AG09319 (cell line): ENCODE measurements at regions not wholly inside any gene's neighbourhood (a gene's known extent, or its start where the extent isn't known, plus 50 kb on each side); places are given as distances from the start of the nearest gene placed in this dataset.

Experiments
- DNase-seq: peaks from one replicate; pipeline ENCODE4 v3.0.0-alpha.2; 2010; ENCODE audit warnings: low read depth; ENCODE audit errors: extremely low read depth
- TF ChIP-seq, protein P1 (sequence below): IDR thresholded peaks from 2 replicates; pipeline ENCODE4 v1.5.1; 2011; ENCODE audit warnings: low read depth, mild to moderate bottlenecking, inconsistent platforms, low read length, moderate library complexity

GRCh38 chr15:81502439-81502838, 128.4 kb upstream of the TMC3 start:
- TF ChIP-seq, protein P1, sequence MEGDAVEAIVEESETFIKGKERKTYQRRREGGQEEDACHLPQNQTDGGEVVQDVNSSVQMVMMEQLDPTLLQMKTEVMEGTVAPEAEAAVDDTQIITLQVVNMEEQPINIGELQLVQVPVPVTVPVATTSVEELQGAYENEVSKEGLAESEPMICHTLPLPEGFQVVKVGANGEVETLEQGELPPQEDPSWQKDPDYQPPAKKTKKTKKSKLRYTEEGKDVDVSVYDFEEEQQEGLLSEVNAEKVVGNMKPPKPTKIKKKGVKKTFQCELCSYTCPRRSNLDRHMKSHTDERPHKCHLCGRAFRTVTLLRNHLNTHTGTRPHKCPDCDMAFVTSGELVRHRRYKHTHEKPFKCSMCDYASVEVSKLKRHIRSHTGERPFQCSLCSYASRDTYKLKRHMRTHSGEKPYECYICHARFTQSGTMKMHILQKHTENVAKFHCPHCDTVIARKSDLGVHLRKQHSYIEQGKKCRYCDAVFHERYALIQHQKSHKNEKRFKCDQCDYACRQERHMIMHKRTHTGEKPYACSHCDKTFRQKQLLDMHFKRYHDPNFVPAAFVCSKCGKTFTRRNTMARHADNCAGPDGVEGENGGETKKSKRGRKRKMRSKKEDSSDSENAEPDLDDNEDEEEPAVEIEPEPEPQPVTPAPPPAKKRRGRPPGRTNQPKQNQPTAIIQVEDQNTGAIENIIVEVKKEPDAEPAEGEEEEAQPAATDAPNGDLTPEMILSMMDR = no peak
- no peak for DNase-seq

- TF ChIP-seq, protein P1 = no peak
- no peak for DNase-seq
Observed at GRCh38 chr15:81500081-81500480, 126.1 kb upstream of the TMC3 start.

DNA sequence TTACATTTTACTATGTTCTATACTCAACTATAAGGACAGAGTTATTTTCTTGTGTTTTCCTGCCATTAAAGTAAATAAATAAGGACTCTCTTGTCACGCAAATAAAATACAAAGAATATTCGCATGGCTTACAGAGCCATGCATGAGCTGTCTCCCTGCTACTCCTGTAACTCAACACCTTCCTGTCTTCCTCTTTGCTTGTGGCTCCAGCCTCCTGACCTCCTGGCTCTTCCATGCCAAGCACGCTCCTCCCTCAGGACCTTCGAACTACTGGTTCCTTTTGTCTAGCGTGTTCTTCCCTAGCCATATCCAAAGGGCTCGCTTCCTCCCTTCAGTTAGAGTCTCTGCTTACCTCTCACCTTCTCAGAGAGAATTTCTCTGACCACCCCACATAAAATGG, 124.3 kb upstream of the TMC3 start:
- TF ChIP-seq, protein P1 = no peak
- no peak for DNase-seq

DNA sequence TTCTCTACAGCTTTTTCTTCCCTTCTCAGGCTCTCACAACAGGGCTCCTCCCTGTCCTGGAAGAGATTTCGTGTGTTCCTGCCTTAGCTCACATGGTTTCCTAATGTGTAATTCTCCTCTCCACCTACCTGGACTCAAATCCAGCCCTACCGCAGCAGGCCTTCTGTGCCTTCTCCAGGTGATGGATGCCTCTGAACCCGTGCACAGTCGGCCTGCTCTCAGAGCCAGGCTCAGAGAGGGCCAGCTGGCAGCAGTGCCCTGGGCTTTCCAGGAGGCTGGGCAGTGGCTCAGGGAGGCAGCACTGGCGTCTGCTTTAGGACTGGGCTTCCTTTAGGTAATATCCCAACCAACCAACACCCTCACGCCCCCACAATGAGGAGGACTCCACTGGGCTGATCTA, 123.2 kb upstream of the TMC3 start:
- TF ChIP-seq, protein P1 = no peak
- DNase-seq = no peak

DNA sequence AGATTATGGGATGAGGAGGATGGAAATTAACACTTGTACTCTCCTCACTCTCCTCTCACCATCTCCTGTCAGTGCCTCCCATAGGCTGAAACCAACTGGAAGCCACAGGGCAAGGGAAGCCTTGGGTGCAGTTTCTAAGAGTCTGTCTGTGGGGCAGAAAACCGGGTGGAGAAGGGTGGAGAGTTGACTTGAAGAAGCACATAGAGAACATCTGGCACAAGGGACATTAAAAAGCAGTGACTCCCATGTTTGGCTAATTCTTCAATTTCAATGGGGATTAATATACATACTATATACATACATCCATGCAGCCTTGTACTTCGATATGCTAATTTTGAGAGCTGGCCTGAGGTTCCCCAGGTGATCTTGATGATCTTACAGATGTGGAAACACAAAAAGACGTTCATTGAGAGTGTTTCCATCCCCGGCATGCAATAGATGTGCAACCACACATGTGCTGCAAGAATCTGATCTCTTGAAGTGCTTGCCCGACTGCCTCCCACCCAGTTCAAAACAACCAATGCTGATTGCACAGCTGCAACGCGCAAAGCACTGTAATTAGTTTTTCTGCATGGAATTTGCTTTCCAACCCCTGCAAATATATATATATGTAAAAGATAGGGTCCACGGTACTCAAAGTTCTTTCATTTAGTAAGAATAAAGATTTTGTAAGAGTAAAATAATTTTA, 121.9 kb upstream of the TMC3 start:
- TF ChIP-seq, protein P1 = no peak

GRCh38 chr15:81492969-81493645, 119.1 kb upstream of the TMC3 start:
- no peak for DNase-seq
- TF ChIP-seq, protein P1 = no peak

More for the DNA sequence above, 121.9 kb upstream of the TMC3 start:
- no peak for DNase-seq

GRCh38 chr15:81492331-81492968, 118.4 kb upstream of the TMC3 start:
- TF ChIP-seq, protein P1 = no peak
- DNase-seq = no peak
